C4-2B (cell line): ENCODE measurements at regions not wholly inside any gene's neighbourhood (a gene's known extent, or its start where the extent isn't known, plus 50 kb on each side); places are given as distances from the start of the nearest gene placed in this dataset.

Experiments used
- ZFX ChIP-seq: fragments of 450-650 bp; IDR thresholded peaks from 2 replicates; pipeline ENCODE4 v1.6.1; 2017
- TF ChIP-seq, protein P1 (sequence below): fragments of 450-650 bp; conservative IDR thresholded peaks from 2 replicates; pipeline ENCODE4 v1.5.1; 2017; ENCODE audit warnings: mild to moderate bottlenecking

GRCh38 chr2:56455642-56456041 is 271.9 kb downstream of the CCDC85A start:
- TF ChIP-seq, protein P1, sequence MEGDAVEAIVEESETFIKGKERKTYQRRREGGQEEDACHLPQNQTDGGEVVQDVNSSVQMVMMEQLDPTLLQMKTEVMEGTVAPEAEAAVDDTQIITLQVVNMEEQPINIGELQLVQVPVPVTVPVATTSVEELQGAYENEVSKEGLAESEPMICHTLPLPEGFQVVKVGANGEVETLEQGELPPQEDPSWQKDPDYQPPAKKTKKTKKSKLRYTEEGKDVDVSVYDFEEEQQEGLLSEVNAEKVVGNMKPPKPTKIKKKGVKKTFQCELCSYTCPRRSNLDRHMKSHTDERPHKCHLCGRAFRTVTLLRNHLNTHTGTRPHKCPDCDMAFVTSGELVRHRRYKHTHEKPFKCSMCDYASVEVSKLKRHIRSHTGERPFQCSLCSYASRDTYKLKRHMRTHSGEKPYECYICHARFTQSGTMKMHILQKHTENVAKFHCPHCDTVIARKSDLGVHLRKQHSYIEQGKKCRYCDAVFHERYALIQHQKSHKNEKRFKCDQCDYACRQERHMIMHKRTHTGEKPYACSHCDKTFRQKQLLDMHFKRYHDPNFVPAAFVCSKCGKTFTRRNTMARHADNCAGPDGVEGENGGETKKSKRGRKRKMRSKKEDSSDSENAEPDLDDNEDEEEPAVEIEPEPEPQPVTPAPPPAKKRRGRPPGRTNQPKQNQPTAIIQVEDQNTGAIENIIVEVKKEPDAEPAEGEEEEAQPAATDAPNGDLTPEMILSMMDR: no peak
- TF ChIP-seq ZFX: no peak
